GM18867 (cell line): ENCODE measurements at regions not wholly inside any gene's neighbourhood (a gene's known extent, or its start where the extent isn't known, plus 50 kb on each side); places are given as distances from the start of the nearest gene placed in this dataset.

Source experiments
- ATAC-seq: cut with Tn5 transposase; IDR thresholded peaks from one replicate; pipeline ENCODE4 v1.9.1; 2021; ENCODE audit warnings: mild to moderate bottlenecking, moderate library complexity; ENCODE audit not compliant: unreplicated experiment

- ATAC-seq: no peak
These were observed 1536.4 kb upstream of the TENM3 start for GRCh38 chr4:180706766-180707165.

- no peak for ATAC-seq
These were observed 1532.4 kb upstream of the TENM3 start for GRCh38 chr4:180710628-180711337.

- no peak for ATAC-seq
These were observed 1525.7 kb upstream of the TENM3 start for GRCh38 chr4:180717451-180718033.

GRCh38 chr4:180721356-180721755 is 1521.8 kb upstream of the TENM3 start:
- no peak for ATAC-seq

GRCh38 chr4:180726611-180727010 is 1516.6 kb upstream of the TENM3 start:
- no peak for ATAC-seq

GRCh38 chr4:180727478-180727877 is 1515.7 kb upstream of the TENM3 start:
- ATAC-seq: no peak

GRCh38 chr4:180734753-180735432 is 1508.3 kb upstream of the TENM3 start:
- no peak for ATAC-seq

- no peak for ATAC-seq
These were observed 1501.5 kb upstream of the TENM3 start for GRCh38 chr4:180741703-180742102.

- ATAC-seq: no peak
These were observed 1498.2 kb upstream of the TENM3 start for GRCh38 chr4:180745019-180745418.

- no peak for ATAC-seq
These were observed 1492.2 kb upstream of the TENM3 start for GRCh38 chr4:180751009-180751408.

GRCh38 chr4:180757927-180758326 is 1485.3 kb upstream of the TENM3 start:
- no peak for ATAC-seq

GRCh38 chr4:180766045-180766444 is 1477.2 kb upstream of the TENM3 start:
- ATAC-seq: no peak

- ATAC-seq: no peak
These were observed 1476.1 kb upstream of the TENM3 start for GRCh38 chr4:180766944-180767729.

- no peak for ATAC-seq
These were observed 1474.6 kb upstream of the TENM3 start for GRCh38 chr4:180768610-180769009.

- no peak for ATAC-seq
These were observed 1473.4 kb upstream of the TENM3 start for GRCh38 chr4:180769791-180770190.

- ATAC-seq: no peak
These were observed 1472.9 kb upstream of the TENM3 start for GRCh38 chr4:180770265-180770664.

- no peak for ATAC-seq
These were observed 1458.3 kb upstream of the TENM3 start for GRCh38 chr4:180784940-180785339.

GRCh38 chr4:180788729-180789128 is 1454.5 kb upstream of the TENM3 start:
- no peak for ATAC-seq

- no peak for ATAC-seq
These were observed 1453.3 kb upstream of the TENM3 start for GRCh38 chr4:180789929-180790328.

GRCh38 chr4:180790471-180790870 is 1452.7 kb upstream of the TENM3 start:
- ATAC-seq: no peak

- no peak for ATAC-seq
These were observed 1450.7 kb upstream of the TENM3 start for GRCh38 chr4:180792541-180792940.
